ENCODE measurements at regions not wholly inside any gene's neighbourhood (a gene's known extent, or its start where the extent isn't known, plus 50 kb on each side); places are given as distances from the start of the nearest gene placed in this dataset.

DNA sequence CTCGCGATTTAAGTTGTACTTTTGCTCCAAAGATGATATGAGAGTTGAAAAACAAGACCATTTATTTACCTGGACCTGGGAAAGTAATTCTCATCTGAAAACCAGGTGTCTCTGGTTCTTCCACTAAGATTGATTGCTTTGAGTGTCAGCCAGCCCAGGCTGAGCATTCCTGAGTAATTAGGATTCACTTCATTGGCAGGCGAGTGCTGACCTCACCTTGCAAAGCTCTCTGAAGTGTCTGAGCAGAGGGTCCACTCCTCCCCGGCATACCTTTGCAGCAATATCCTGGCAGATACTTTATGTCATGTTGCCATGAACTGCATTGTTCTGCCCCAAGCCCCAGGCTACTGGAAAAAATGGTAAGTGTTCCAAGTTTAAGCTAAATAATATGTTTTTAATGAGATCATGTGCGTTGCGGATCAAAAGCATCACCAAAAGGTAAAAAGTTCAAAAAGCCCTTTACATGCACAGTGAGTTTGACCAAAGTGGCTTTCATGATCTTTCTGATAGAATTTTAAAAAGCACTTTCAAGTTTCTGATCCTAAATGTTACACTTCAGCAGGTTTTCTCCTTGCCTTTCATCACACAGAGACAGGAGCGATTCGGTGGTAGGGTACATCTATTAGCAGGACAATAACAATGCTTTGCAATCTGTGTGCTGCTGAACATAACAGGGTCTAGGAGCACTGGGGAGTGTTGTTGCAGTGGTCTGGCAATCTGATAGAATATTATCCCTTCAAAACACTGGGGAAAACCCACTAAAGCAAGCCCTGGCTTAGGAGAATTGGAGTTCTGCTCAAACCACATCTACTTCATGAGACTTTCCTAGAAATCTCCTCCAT lies 127.8 kb upstream of the EEF1E1 start:
- no peak overlapping the region for H2AFZ ChIP-seq (ENCODE audit: low read depth)
- H3K27me3 ChIP-seq (ENCODE audit: insufficient read depth) = no peaks in the 10 kb centered on the region
- no peak overlapping the region for H3K4me3 ChIP-seq (ENCODE audit: low read depth in 2 of 2, low read length in 1 of 2)
- 56% methylated on average over 8 of the region's 8 CpGs for WGBS (ENCODE audit: low lambda C conversion rate)
- ChIA-PET CTCF (interaction anchor here (0.9 to 4.3 kb wide), 2 partner anchors 11 to 73 kb away, joined by 3 to 26 read pairs; no protein-coding TSS in a partner anchor), POLR2A (no interaction called here)
- no peaks in the 10 kb centered on the region for H4K20me1 ChIP-seq (ENCODE audit: insufficient read depth)
- no peaks in the 10 kb centered on the region for H3K36me3 ChIP-seq (replicated peaks in 1 of 2; ENCODE audit: control insufficient read depth in 1 of 2, insufficient read depth in 2 of 2, low read length in 1 of 2)
- H3K4me2 ChIP-seq = no peak overlapping the region
- TF ChIP-seq ELF1 (IDR thresholded peaks at IDR 0.05) = no peak
- no peak for TF ChIP-seq GATA2 (CRISPR knock-in tag; IDR thresholded peaks at IDR 0.05)
- TF ChIP-seq SMC3 (IDR thresholded peaks at IDR 0.05; ENCODE audit: low read depth, low read length) = no peak
- TF ChIP-seq FOXJ3 (CRISPR knock-in tag; IDR thresholded peaks at IDR 0.05) = no peak
- no peak for TF ChIP-seq GABPA (IDR thresholded peaks at IDR 0.05; ENCODE audit: low read depth)
- no peak for TF ChIP-seq FOSL2 (IDR thresholded peaks at IDR 0.05; ENCODE audit: borderline replicate concordance, low read depth)
- no peak for TF ChIP-seq RCOR1 (IDR thresholded peaks at IDR 0.05; ENCODE audit: low read length)
- no peak for TF ChIP-seq YY1 (IDR thresholded peaks at IDR 0.05; ENCODE audit: low read depth)
- TF ChIP-seq, protein P1, sequence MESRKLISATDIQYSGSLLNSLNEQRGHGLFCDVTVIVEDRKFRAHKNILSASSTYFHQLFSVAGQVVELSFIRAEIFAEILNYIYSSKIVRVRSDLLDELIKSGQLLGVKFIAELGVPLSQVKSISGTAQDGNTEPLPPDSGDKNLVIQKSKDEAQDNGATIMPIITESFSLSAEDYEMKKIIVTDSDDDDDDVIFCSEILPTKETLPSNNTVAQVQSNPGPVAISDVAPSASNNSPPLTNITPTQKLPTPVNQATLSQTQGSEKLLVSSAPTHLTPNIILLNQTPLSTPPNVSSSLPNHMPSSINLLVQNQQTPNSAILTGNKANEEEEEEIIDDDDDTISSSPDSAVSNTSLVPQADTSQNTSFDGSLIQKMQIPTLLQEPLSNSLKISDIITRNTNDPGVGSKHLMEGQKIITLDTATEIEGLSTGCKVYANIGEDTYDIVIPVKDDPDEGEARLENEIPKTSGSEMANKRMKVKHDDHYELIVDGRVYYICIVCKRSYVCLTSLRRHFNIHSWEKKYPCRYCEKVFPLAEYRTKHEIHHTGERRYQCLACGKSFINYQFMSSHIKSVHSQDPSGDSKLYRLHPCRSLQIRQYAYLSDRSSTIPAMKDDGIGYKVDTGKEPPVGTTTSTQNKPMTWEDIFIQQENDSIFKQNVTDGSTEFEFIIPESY (IDR thresholded peaks at IDR 0.05; ENCODE audit: borderline replicate concordance, low read depth) = no peak
- TF ChIP-seq MXI1 (IDR thresholded peaks at IDR 0.05; ENCODE audit: low read depth, low read length) = no peak
- TF ChIP-seq JUND (IDR thresholded peaks at IDR 0.05) = no peak
- no peak for TF ChIP-seq POLR2AphosphoS5 (IDR thresholded peaks at IDR 0.05; ENCODE audit: low read depth, low read length)
- TF ChIP-seq SIN3A (IDR thresholded peaks at IDR 0.05; ENCODE audit: borderline replicate concordance, low read depth, low read length) = no peak
- TF ChIP-seq FOXM1 (IDR thresholded peaks at IDR 0.05; ENCODE audit: low read depth) = no peak
- no peak for TF ChIP-seq NRF1 (IDR thresholded peaks at IDR 0.05; ENCODE audit: low read depth, low read length)
- TF ChIP-seq, protein P2, sequence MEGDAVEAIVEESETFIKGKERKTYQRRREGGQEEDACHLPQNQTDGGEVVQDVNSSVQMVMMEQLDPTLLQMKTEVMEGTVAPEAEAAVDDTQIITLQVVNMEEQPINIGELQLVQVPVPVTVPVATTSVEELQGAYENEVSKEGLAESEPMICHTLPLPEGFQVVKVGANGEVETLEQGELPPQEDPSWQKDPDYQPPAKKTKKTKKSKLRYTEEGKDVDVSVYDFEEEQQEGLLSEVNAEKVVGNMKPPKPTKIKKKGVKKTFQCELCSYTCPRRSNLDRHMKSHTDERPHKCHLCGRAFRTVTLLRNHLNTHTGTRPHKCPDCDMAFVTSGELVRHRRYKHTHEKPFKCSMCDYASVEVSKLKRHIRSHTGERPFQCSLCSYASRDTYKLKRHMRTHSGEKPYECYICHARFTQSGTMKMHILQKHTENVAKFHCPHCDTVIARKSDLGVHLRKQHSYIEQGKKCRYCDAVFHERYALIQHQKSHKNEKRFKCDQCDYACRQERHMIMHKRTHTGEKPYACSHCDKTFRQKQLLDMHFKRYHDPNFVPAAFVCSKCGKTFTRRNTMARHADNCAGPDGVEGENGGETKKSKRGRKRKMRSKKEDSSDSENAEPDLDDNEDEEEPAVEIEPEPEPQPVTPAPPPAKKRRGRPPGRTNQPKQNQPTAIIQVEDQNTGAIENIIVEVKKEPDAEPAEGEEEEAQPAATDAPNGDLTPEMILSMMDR (IDR thresholded peaks at IDR 0.05) = no peak
- no peak for TF ChIP-seq MEF2A (IDR thresholded peaks at IDR 0.05; ENCODE audit: borderline replicate concordance, low read depth)
- TF ChIP-seq, protein P3, sequence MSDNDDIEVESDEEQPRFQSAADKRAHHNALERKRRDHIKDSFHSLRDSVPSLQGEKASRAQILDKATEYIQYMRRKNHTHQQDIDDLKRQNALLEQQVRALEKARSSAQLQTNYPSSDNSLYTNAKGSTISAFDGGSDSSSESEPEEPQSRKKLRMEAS (IDR thresholded peaks at IDR 0.05; ENCODE audit: low read depth) = no peak
- no peaks in the 10 kb centered on the region for H3K79me2 ChIP-seq (ENCODE audit: insufficient read depth)
- H3K27ac ChIP-seq (ENCODE audit: low read depth in 2 of 2, low read length in 1 of 2) = no peak overlapping the region
- H3K4me1 ChIP-seq (ENCODE audit: control insufficient read depth in 1 of 2, insufficient read depth in 2 of 2, low read depth in 1 of 2, low read length in 1 of 2) = peaks cover 0 to 2% of the 10 kb centered on the region in 2 experiments; a peak in 1 of 4 replicates
- H3F3A ChIP-seq (replicated peaks; ENCODE audit: insufficient read depth) = no peaks in the 10 kb centered on the region
- no peaks in the 10 kb centered on the region for H3K9me3 ChIP-seq
- H3K9me2 ChIP-seq = no peaks in the 10 kb centered on the region
- H3K9ac ChIP-seq = no peak overlapping the region
- DNase-seq = no peak
